ENCODE measurements at regions not wholly inside any gene's neighbourhood (a gene's known extent, or its start where the extent isn't known, plus 50 kb on each side); places are given as distances from the start of the nearest gene placed in this dataset.

GRCh38 chr21:29477347-29477746 is 178.6 kb downstream of the BACH1 start:
- TF ChIP-seq CTCF (conservative IDR thresholded peaks at IDR 0.05; ENCODE audit: low read depth, low read length) (no peak), EZH2 (IDR thresholded peaks at IDR 0.05; ENCODE audit: borderline replicate concordance, low read depth, low read length, poor library complexity, severe bottlenecking) (no peak)

Measured in A673 (cell line).